ENCODE measurements at regions not wholly inside any gene's neighbourhood (a gene's known extent, or its start where the extent isn't known, plus 50 kb on each side); places are given as distances from the start of the nearest gene placed in this dataset.
"Not testable (repeated sequence)": the region's sequence is repeated elsewhere in the genome, so short reads cannot be mapped to it uniquely, and the experiment has no call there.

GRCh38 chr5:163104464-163104863 lies 332.9 kb upstream of the CCNG1 start:
- no peaks in the 10 kb centered on the region for H3K27me3 ChIP-seq (ENCODE audit: control insufficient read depth, insufficient read depth, low read length)
- H3K4me1 ChIP-seq (ENCODE audit: control insufficient read depth, insufficient read depth, low read length), result no peaks in the 10 kb centered on the region
- no peaks in the 10 kb centered on the region for H3K36me3 ChIP-seq (ENCODE audit: control insufficient read depth, insufficient read depth, low read length)
- H3K4me3 ChIP-seq (ENCODE audit: low read length), result no peak overlapping the region
- H3K9ac ChIP-seq (ENCODE audit: low read length), result no peak overlapping the region
- no peak overlapping the region for H3K27ac ChIP-seq (ENCODE audit: low read depth, low read length)

- no peak overlapping the region for H3K27ac ChIP-seq (ENCODE audit: low read depth, low read length)
- no peaks in the 10 kb centered on the region for H3K4me1 ChIP-seq (ENCODE audit: control insufficient read depth, insufficient read depth, low read length)
- H3K27me3 ChIP-seq (ENCODE audit: control insufficient read depth, insufficient read depth, low read length), result no peaks in the 10 kb centered on the region
- no peak overlapping the region for H3K4me3 ChIP-seq (ENCODE audit: low read length)
- no peak overlapping the region for H3K9ac ChIP-seq (ENCODE audit: low read length)
- H3K36me3 ChIP-seq (ENCODE audit: control insufficient read depth, insufficient read depth, low read length), result no peaks in the 10 kb centered on the region
Observed at GRCh38 chr5:163105456-163105855, 331.9 kb upstream of the CCNG1 start.

- no peaks in the 10 kb centered on the region for H3K36me3 ChIP-seq (ENCODE audit: control insufficient read depth, insufficient read depth, low read length)
Observed at GRCh38 chr5:163106098-163106497, 331.3 kb upstream of the CCNG1 start.

GRCh38 chr5:163108351-163108750 lies 329.0 kb upstream of the CCNG1 start:
- Histone ChIP-seq H3K4me1 (ENCODE audit: control insufficient read depth, insufficient read depth, low read length) (no peaks in the 10 kb centered on the region), H3K27ac (ENCODE audit: low read depth, low read length) (no peak overlapping the region), H3K9ac (ENCODE audit: low read length) (no peak overlapping the region), H3K27me3 (ENCODE audit: control insufficient read depth, insufficient read depth, low read length) (no peaks in the 10 kb centered on the region), H3K4me3 (ENCODE audit: low read length) (no peak overlapping the region), H3K36me3 (ENCODE audit: control insufficient read depth, insufficient read depth, low read length) (no peaks in the 10 kb centered on the region)

More at GRCh38 chr5:163106098-163106497, 331.3 kb upstream of the CCNG1 start:
- Histone ChIP-seq H3K4me1 (ENCODE audit: control insufficient read depth, insufficient read depth, low read length) (no peaks in the 10 kb centered on the region), H3K27ac (ENCODE audit: low read depth, low read length) (no peak overlapping the region), H3K27me3 (ENCODE audit: control insufficient read depth, insufficient read depth, low read length) (no peaks in the 10 kb centered on the region), H3K9ac (ENCODE audit: low read length) (no peak overlapping the region), H3K4me3 (ENCODE audit: low read length) (no peak overlapping the region)

GRCh38 chr5:163115011-163115410 lies 322.4 kb upstream of the CCNG1 start:
- Histone ChIP-seq H3K27ac (ENCODE audit: low read depth, low read length) (no peak overlapping the region), H3K4me1 (ENCODE audit: control insufficient read depth, insufficient read depth, low read length) (no peaks in the 10 kb centered on the region), H3K4me3 (ENCODE audit: low read length) (no peak overlapping the region), H3K27me3 (ENCODE audit: control insufficient read depth, insufficient read depth, low read length) (no peaks in the 10 kb centered on the region), H3K9ac (ENCODE audit: low read length) (no peak overlapping the region), H3K36me3 (ENCODE audit: control insufficient read depth, insufficient read depth, low read length) (no peaks in the 10 kb centered on the region)

- H3K4me3 ChIP-seq (ENCODE audit: low read length); H3K9ac ChIP-seq (ENCODE audit: low read length); H3K4me1 ChIP-seq (ENCODE audit: control insufficient read depth, insufficient read depth, low read length); H3K27me3 ChIP-seq (ENCODE audit: control insufficient read depth, insufficient read depth, low read length); H3K36me3 ChIP-seq (ENCODE audit: control insufficient read depth, insufficient read depth, low read length); H3K27ac ChIP-seq (ENCODE audit: low read depth, low read length): not testable (repeated sequence)
Observed at GRCh38 chr5:163116618-163117017, 320.8 kb upstream of the CCNG1 start.

GRCh38 chr5:163134061-163134460 lies 303.3 kb upstream of the CCNG1 start:
- no peaks in the 10 kb centered on the region for H3K4me1 ChIP-seq (ENCODE audit: control insufficient read depth, insufficient read depth, low read length)
- H3K9ac ChIP-seq (ENCODE audit: low read length), result no peak overlapping the region
- no peak overlapping the region for H3K4me3 ChIP-seq (ENCODE audit: low read length)
- H3K36me3 ChIP-seq (ENCODE audit: control insufficient read depth, insufficient read depth, low read length), result no peaks in the 10 kb centered on the region
- H3K27ac ChIP-seq (ENCODE audit: low read depth, low read length), result no peak overlapping the region
- H3K27me3 ChIP-seq (ENCODE audit: control insufficient read depth, insufficient read depth, low read length), result no peaks in the 10 kb centered on the region

GRCh38 chr5:163135849-163136248 lies 301.5 kb upstream of the CCNG1 start:
- H3K9ac ChIP-seq (ENCODE audit: low read length), result no peak overlapping the region
- no peaks in the 10 kb centered on the region for H3K4me1 ChIP-seq (ENCODE audit: control insufficient read depth, insufficient read depth, low read length)
- H3K36me3 ChIP-seq (ENCODE audit: control insufficient read depth, insufficient read depth, low read length), result no peaks in the 10 kb centered on the region
- H3K27me3 ChIP-seq (ENCODE audit: control insufficient read depth, insufficient read depth, low read length), result no peaks in the 10 kb centered on the region
- no peak overlapping the region for H3K27ac ChIP-seq (ENCODE audit: low read depth, low read length)
- H3K4me3 ChIP-seq (ENCODE audit: low read length), result no peak overlapping the region

GRCh38 chr5:163161512-163161911 lies 275.9 kb upstream of the CCNG1 start:
- H3K4me1 ChIP-seq (ENCODE audit: control insufficient read depth, insufficient read depth, low read length), result no peaks in the 10 kb centered on the region
- H3K36me3 ChIP-seq (ENCODE audit: control insufficient read depth, insufficient read depth, low read length), result no peaks in the 10 kb centered on the region
- H3K27me3 ChIP-seq (ENCODE audit: control insufficient read depth, insufficient read depth, low read length), result no peaks in the 10 kb centered on the region
- no peak overlapping the region for H3K9ac ChIP-seq (ENCODE audit: low read length)
- no peak overlapping the region for H3K4me3 ChIP-seq (ENCODE audit: low read length)
- H3K27ac ChIP-seq (ENCODE audit: low read depth, low read length), result no peak overlapping the region

GRCh38 chr5:163162645-163163044 lies 274.8 kb upstream of the CCNG1 start:
- Histone ChIP-seq H3K4me3 (ENCODE audit: low read length) (no peak overlapping the region), H3K27me3 (ENCODE audit: control insufficient read depth, insufficient read depth, low read length) (no peaks in the 10 kb centered on the region), H3K9ac (ENCODE audit: low read length) (no peak overlapping the region), H3K4me1 (ENCODE audit: control insufficient read depth, insufficient read depth, low read length) (no peaks in the 10 kb centered on the region), H3K27ac (ENCODE audit: low read depth, low read length) (no peak overlapping the region), H3K36me3 (ENCODE audit: control insufficient read depth, insufficient read depth, low read length) (no peaks in the 10 kb centered on the region)

- H3K9ac ChIP-seq (ENCODE audit: low read length), result no peak overlapping the region
- no peaks in the 10 kb centered on the region for H3K36me3 ChIP-seq (ENCODE audit: control insufficient read depth, insufficient read depth, low read length)
- H3K27ac ChIP-seq (ENCODE audit: low read depth, low read length), result no peak overlapping the region
- no peaks in the 10 kb centered on the region for H3K27me3 ChIP-seq (ENCODE audit: control insufficient read depth, insufficient read depth, low read length)
- no peak overlapping the region for H3K4me3 ChIP-seq (ENCODE audit: low read length)
- no peaks in the 10 kb centered on the region for H3K4me1 ChIP-seq (ENCODE audit: control insufficient read depth, insufficient read depth, low read length)
Observed at GRCh38 chr5:163163858-163164257, 273.5 kb upstream of the CCNG1 start.

- no peaks in the 10 kb centered on the region for H3K36me3 ChIP-seq (ENCODE audit: control insufficient read depth, insufficient read depth, low read length)
- no peaks in the 10 kb centered on the region for H3K27me3 ChIP-seq (ENCODE audit: control insufficient read depth, insufficient read depth, low read length)
- H3K27ac ChIP-seq (ENCODE audit: low read depth, low read length), result no peak overlapping the region
- no peak overlapping the region for H3K4me3 ChIP-seq (ENCODE audit: low read length)
- H3K4me1 ChIP-seq (ENCODE audit: control insufficient read depth, insufficient read depth, low read length), result no peaks in the 10 kb centered on the region
- H3K9ac ChIP-seq (ENCODE audit: low read length), result no peak overlapping the region
Observed at GRCh38 chr5:163165277-163165676, 272.1 kb upstream of the CCNG1 start.

- H3K4me1 ChIP-seq (ENCODE audit: control insufficient read depth, insufficient read depth, low read length); H3K4me3 ChIP-seq (ENCODE audit: low read length); H3K36me3 ChIP-seq (ENCODE audit: control insufficient read depth, insufficient read depth, low read length); H3K9ac ChIP-seq (ENCODE audit: low read length); H3K27me3 ChIP-seq (ENCODE audit: control insufficient read depth, insufficient read depth, low read length); H3K27ac ChIP-seq (ENCODE audit: low read depth, low read length): not testable (repeated sequence)
Observed at GRCh38 chr5:163170161-163170560, 267.2 kb upstream of the CCNG1 start.
